Epithelial cell of proximal tubule (primary cell): ENCODE measurements at regions not wholly inside any gene's neighbourhood (a gene's known extent, or its start where the extent isn't known, plus 50 kb on each side); places are given as distances from the start of the nearest gene placed in this dataset.
"Not testable (repeated sequence)": the region's sequence is repeated elsewhere in the genome, so short reads cannot be mapped to it uniquely, and the experiment has no call there.

Experiments
- DNase-seq: peaks from one replicate; pipeline ENCODE4 v3.0.0-alpha.2; 2011; ENCODE audit warnings: low read depth
- H3K4me3 ChIP-seq: 2 replicates; pipeline ENCODE4 v1.5.1; 2011; ENCODE audit warnings: low read depth, mild to moderate bottlenecking, low read length
- CTCF ChIP-seq: conservative IDR thresholded peaks from 2 replicates; pipeline ENCODE4 v1.5.1; 2012; ENCODE audit warnings: low read depth, mild to moderate bottlenecking, low read length

- not testable (repeated sequence) for H3K4me3 ChIP-seq, DNase-seq
Observed at GRCh38 chrX:134045372-134045771, 60.0 kb upstream of the GPC3 start.

GRCh38 chrX:134067107-134067506 lies 81.7 kb upstream of the GPC3 start:
- not testable (repeated sequence) for H3K4me3 ChIP-seq, DNase-seq

GRCh38 chrX:134071899-134072298 lies 86.5 kb upstream of the GPC3 start:
- DNase-seq: not testable (repeated sequence)

GRCh38 chrX:134073341-134073740 lies 87.9 kb upstream of the GPC3 start:
- no peak overlapping the region for H3K4me3 ChIP-seq
- TF ChIP-seq CTCF: no peak
- DNase-seq: no peak

More at GRCh38 chrX:134071899-134072298, 86.5 kb upstream of the GPC3 start:
- H3K4me3 ChIP-seq: not testable (repeated sequence)

- no peak overlapping the region for H3K4me3 ChIP-seq
- no peak for TF ChIP-seq CTCF
- DNase-seq: no peak
Observed at GRCh38 chrX:134074151-134074550, 88.8 kb upstream of the GPC3 start.

GRCh38 chrX:134075894-134076718 lies 90.7 kb upstream of the GPC3 start:
- H3K4me3 ChIP-seq: no peak overlapping the region
- DNase-seq: no peak
- TF ChIP-seq CTCF: no peak

GRCh38 chrX:134095366-134095765 lies 110.0 kb upstream of the GPC3 start:
- TF ChIP-seq CTCF: no peak
- DNase-seq: no peak
- no peak overlapping the region for H3K4me3 ChIP-seq

GRCh38 chrX:134101636-134102035 lies 116.2 kb upstream of the GPC3 start:
- no peak for DNase-seq

More at GRCh38 chrX:134101636-134102035, 116.2 kb upstream of the GPC3 start:
- no peak for TF ChIP-seq CTCF
- H3K4me3 ChIP-seq: no peak overlapping the region
